ENCODE measurements at regions not wholly inside any gene's neighbourhood (a gene's known extent, or its start where the extent isn't known, plus 50 kb on each side); places are given as distances from the start of the nearest gene placed in this dataset.

DNA sequence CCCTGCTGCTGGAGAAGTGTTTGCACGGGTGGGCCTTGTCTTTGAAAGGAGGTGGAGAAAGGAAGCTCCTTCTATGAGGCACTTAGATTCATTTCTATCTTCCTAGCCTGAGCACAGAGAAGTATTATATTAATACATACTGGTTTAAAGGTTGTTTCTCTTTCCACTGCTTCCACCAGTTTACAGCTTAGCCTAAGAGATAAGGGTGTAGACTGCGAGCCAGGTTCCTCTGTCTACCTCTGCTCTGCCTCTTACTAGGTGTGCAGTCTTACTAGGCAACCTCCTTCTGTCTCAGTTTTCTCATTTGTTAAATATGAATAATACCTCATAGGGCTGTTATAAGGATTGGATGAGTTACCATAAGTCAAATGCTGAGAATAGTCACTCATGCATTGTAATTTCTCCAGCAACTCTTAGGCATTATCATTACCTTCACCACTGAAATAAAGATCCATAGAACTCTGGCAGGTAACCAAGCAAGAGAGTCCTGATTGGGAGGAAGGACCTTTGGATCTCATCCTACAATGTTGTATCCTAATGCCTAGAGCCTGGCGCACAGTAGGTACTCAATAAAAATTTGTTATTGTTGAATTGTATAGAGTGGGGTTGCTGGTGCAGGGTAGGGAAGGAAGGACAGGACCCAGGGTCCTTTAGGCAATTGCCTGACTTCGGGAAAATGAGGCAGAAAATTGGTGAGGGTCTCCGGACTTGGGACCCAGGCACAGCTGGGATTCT, 95.1 kb downstream of the TBX19 start:
- TF ChIP-seq, protein P1, sequence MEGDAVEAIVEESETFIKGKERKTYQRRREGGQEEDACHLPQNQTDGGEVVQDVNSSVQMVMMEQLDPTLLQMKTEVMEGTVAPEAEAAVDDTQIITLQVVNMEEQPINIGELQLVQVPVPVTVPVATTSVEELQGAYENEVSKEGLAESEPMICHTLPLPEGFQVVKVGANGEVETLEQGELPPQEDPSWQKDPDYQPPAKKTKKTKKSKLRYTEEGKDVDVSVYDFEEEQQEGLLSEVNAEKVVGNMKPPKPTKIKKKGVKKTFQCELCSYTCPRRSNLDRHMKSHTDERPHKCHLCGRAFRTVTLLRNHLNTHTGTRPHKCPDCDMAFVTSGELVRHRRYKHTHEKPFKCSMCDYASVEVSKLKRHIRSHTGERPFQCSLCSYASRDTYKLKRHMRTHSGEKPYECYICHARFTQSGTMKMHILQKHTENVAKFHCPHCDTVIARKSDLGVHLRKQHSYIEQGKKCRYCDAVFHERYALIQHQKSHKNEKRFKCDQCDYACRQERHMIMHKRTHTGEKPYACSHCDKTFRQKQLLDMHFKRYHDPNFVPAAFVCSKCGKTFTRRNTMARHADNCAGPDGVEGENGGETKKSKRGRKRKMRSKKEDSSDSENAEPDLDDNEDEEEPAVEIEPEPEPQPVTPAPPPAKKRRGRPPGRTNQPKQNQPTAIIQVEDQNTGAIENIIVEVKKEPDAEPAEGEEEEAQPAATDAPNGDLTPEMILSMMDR (IDR thresholded peaks at IDR 0.05; ENCODE audit: low read depth, low read length, missing control alignments) = no peak
- DNase-seq (ENCODE audit: low read depth) = no peak
- in situ Hi-C loops (cut with HindIII; ENCODE audit: low sequenced_read_pairs) = no loop called here
- no peak overlapping the region for H3K4me3 ChIP-seq (ENCODE audit: low read depth, low read length)

DNA sequence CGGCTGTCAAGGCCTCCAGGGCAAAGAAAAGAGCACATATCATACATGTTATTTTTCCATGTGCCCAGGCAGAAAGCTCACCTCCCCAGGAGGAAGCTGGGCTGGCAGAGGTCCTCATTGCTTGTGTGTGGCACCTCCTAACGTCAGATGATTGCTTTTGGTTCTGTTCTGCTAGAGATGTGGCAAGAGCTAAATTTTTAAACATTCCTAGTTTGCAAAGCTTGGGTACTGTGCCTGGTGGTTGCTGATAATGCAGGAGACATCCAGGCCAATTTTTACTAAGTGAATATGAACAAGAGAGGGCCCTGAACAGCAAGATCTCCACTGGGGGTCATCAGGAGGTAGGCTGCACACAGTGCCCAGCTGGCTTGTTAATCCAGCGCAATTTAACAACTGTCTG, 93.9 kb downstream of the TBX19 start:
- TF ChIP-seq, protein P1 (IDR thresholded peaks at IDR 0.05; ENCODE audit: low read depth, low read length, missing control alignments) = no peak
- DNase-seq (ENCODE audit: low read depth) = no peak
- in situ Hi-C loops (cut with HindIII; ENCODE audit: low sequenced_read_pairs) = no loop called here
- no peak overlapping the region for H3K4me3 ChIP-seq (ENCODE audit: low read depth, low read length)

DNA sequence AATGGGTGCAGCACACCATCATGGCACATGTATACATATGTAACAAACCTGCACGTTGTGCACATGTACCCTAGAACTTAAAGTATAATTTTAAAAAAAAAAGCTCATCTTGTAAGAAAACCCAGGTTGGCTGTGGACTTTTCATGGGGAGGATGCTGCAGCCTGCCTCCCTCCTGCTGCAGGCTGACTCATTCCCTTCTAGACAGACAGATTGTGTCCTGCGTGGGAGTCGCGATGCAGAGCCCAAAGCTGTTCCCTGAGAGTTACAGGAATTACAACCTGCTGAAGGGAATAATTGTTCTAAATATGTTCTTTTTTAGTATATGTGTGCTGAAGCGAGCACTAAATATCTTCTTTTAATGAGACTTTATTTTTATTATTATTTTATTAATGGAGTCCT, 93.2 kb downstream of the TBX19 start:
- H3K4me3 ChIP-seq (ENCODE audit: low read depth, low read length) = no peak overlapping the region
- DNase-seq (ENCODE audit: low read depth) = no peak
- in situ Hi-C loops (cut with HindIII; ENCODE audit: low sequenced_read_pairs) = no loop called here
- TF ChIP-seq, protein P1 (IDR thresholded peaks at IDR 0.05; ENCODE audit: low read depth, low read length, missing control alignments) = no peak

DNA sequence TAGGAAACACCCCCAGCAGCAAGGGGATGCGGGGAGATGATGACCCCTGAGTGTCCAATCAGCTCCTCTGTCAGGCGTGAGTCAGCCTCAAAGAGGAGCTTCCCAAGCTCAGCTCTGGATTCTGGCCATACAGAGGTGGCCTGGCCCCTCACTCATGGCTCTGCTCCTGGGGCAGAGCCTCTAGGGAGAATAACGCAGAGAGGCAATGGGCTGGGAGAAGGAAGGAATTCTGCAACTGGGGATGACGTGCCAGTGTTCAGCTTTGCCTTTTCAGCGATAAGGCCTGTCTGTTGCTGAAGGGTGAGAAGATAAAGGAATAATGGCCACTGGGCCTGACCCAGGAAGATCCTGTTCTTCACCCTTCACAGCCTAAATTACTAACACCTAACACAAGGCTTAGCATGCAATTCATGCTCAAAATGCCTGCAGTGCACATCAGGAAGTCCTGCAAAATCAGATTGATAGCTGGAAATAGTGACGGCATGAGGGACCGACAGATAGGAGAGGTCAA, 92.2 kb downstream of the TBX19 start:
- H3K4me3 ChIP-seq (ENCODE audit: low read depth, low read length) = no peak overlapping the region
- TF ChIP-seq, protein P1 (IDR thresholded peaks at IDR 0.05; ENCODE audit: low read depth, low read length, missing control alignments) = no peak
- in situ Hi-C loops (cut with HindIII; ENCODE audit: low sequenced_read_pairs) = no loop called here
- no peak for DNase-seq (ENCODE audit: low read depth)

DNA sequence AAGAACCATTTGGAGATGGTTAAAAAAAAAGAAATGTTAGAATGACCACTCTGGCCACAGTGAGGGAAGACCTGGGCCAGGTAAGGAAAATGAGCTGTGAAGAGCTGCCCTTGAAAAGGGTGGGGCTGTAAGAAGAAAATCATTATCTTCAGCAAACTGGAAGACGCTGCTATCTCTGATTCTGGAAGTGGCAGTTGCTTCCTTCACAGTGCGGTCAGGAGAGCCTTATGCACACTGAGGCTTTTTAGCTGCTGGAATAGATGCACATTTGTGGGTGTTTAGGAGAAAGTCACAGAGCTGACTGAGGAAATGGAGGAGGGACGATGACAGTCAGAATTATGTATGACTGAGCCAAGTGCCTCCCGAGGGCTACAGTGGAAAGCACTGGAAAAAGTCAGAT, 91.6 kb downstream of the TBX19 start:
- no peak overlapping the region for H3K4me3 ChIP-seq (ENCODE audit: low read depth, low read length)
- DNase-seq (ENCODE audit: low read depth) = no peak
- in situ Hi-C loops (cut with HindIII; ENCODE audit: low sequenced_read_pairs) = no loop called here
- TF ChIP-seq, protein P1 (IDR thresholded peaks at IDR 0.05; ENCODE audit: low read depth, low read length, missing control alignments) = no peak

DNA sequence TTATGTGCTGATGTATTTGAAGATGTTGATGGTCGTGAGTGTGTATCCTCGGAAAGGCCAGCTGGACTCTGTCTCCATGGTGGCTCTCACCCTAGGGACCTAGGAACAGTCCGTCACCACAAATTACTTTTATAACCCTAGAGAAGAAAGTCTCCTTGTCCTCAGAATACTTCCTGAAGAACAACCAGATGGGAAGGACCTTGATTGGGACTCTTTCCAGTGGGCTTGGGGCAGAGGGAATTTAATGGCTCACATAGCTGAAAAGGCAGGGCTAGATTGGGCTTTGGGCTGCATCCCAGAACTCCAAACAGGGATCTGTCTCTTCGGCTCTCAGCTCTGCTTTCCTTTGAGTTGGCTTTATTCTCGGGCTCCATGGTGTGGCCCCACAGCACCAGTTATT, 90.8 kb downstream of the TBX19 start:
- no peak overlapping the region for H3K4me3 ChIP-seq (ENCODE audit: low read depth, low read length)
- no peak for DNase-seq (ENCODE audit: low read depth)
- in situ Hi-C loops (cut with HindIII; ENCODE audit: low sequenced_read_pairs) = no loop called here
- TF ChIP-seq, protein P1 (IDR thresholded peaks at IDR 0.05; ENCODE audit: low read depth, low read length, missing control alignments) = no peak

Data from astrocyte of the cerebellum (primary cell).